Ammon's horn (tissue), 1 donor: ENCODE measurements at regions not wholly inside any gene's neighbourhood (a gene's known extent, or its start where the extent isn't known, plus 50 kb on each side); places are given as distances from the start of the nearest gene placed in this dataset.

ENCODE experiments used
- DNase-seq: peaks from one replicate; pipeline ENCODE4 v3.0.0-alpha.2; 2016; ENCODE audit warnings: low spot score

DNA sequence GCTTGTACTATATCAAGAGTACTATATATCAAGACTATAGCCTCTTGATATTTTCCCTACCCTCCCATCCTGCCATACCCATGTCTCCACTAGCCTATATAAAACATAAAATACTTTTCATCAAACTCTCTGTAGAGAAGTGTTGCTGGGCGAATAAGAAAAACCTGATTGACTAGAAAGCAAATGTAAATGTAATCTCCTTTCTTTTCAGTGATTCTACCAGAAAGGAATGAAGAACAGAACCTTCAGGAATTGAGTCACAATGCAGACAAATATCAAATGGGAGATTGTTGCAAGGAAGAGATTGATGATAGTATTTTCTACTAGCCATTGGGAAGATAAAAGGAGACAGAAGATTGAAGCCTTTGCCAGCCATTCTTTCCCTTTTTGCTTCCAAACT, 89.2 kb downstream of the KCNRG start:
- no peak for DNase-seq

DNA sequence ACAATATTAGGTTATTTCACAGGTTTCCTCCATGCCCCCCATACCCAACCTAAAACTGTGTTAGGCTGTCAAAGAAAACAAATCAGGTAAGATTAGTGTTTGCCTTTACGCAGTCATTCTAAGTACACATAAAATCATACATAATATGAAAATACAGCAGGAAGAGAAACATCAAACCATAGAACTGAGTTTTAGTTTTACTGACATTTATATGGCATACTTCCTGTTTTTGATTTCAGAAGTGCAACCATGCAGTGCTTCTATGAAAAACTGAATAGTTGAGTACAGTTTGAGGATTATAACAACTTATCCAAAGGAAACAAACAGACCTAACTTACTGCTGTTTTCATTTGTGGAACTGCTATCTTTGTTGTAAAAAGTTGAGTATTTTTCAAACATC, 91.3 kb downstream of the KCNRG start:
- DNase-seq, result no peak

- DNase-seq, result no peak
These were observed 92.0 kb downstream of the KCNRG start for GRCh38 chr13:50107205-50107604.

DNA sequence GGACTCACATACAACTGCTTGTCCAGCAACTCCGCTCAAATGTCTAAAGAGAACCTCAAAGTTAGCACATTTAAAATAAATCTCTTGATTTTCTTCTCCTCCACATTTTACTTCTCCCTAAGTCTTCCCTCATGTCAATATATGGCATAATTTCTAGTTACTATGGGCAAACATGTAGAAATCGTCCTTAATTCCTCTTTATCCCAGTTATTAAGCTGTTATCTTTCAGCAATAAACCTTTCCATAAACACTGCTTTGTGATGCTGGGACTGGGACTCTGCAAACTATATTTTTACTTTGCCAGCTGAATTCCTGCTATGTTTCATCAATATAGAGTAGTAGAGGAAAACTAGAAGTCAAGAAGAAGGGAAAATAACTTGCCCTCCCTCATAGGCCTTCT, 99.7 kb downstream of the KCNRG start:
- no peak for DNase-seq

DNA sequence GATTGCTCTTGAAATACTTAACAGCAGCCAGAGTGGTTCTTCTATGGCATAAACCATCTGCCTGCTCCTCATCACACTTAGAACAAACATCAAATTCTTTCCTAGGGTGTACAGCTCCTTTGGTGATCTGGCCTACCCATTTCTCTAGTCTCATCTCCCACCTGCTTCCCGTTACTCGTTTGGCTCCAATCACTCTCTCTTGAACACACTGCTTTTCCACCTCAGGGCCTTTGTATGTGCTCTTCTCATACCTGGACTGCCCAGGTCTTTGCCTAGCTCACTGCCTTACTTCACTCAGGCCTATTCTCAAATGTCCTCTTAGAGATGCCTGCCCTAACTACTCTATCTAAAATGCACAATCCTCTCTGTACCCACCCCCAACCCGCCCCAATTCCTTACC, 100.5 kb downstream of the KCNRG start:
- no peak for DNase-seq

DNA sequence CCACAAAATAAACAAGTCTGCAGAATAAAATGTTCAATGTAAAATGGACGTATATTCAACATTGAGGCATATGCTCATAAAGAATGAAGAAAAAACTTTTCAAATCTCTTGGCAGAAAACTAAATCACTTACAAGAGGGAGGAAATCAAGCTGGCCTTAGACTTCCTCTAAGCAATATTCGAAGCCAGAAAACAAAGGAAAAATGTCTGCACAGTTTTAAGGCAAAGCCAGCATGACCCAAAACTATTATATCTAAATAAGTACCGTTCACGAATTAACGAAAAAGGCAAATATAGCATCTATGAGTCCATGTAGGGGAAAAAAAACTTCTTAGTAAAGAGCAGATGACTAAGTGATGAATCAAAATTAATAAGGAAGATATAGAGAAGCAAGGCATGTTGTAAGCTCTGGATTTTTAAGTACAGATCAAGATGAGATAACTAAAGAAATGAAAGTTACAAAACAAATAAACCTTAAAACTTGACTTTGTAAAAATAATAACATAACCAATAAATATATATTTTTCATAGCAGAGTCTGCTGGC, 101.3 kb downstream of the KCNRG start:
- no peak for DNase-seq

DNA sequence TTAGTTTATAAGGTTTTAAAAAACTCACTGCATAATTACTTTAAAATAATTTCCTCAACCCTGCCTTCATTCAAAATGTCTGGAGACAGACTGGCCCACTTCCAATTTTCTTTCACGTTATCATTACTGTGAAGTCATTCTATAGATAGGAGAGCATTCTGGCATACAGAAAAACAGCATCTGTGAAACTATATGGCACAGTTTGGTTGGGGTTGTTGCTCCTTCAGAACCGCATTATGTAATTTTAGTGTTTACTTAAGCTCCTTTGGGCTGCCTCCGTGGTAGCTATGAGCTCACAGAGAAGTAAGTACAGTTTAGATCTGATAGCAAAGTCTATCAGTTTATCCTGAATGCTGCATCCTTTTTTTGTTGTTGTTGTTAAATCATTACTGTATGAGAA, 104.3 kb downstream of the KCNRG start:
- no peak for DNase-seq

GRCh38 chr13:50122455-50122854, 107.2 kb downstream of the KCNRG start:
- no peak for DNase-seq

GRCh38 chr13:50123002-50123401, 107.8 kb downstream of the KCNRG start:
- no peak for DNase-seq

GRCh38 chr13:50123515-50123861, 108.2 kb downstream of the KCNRG start:
- DNase-seq, result no peak

- DNase-seq, result peak; percentile 97
These were observed 108.8 kb downstream of the KCNRG start for GRCh38 chr13:50123862-50124535.

DNA sequence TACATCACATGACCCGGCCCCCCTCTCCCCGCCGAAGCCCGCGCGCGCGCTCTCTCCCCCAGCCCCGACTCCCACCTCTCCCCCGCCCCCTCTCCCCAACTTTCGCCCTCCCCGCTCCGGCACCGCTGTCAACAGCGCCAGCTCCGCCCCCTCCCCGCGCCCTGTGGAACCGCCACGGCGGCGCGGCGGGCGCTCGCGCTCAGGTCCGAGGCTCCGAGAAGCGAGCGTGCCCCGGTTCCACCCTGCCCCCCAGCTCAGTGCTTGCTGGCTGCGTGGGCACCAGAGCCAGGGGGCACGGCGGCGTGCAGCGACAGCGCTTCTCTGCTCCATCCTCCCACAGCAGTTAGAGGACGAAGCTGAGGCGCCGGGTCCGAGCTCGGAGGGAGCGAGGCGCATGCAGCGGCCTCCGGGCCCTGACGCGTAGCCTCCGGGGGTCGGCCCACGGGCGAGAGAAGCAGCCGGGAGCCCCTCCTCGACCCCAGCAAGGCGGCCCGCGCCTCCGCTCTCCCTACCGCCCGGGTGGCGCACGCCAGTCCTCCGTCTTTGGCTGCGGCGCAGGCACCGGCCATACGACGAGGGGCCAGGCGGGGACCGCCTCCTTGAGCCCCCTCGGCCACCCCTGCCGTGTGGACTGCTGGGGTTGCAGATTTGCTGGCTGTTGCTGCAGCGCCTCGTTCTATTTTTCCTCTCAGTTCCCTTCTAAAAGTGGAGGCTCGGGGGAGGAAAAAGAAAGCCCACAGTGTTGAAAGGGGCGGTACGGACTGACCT, 109.5 kb downstream of the KCNRG start:
- no peak for DNase-seq

DNA sequence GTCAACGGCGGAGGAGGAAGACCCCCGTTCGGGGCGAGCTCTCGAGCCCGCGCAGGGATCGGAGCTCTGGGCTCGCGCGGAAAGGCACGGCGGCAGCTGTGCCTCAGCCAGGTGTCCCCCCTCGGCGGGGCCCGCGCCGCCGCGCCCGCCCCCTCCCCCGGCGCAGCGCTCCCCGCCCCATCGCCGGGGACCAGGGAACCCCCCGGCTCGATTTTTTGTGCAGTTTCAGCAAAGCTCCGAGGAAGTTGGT, 110.0 kb downstream of the KCNRG start:
- DNase-seq, result no peak

GRCh38 chr13:50125554-50126262, 110.5 kb downstream of the KCNRG start:
- peak; percentile 94 for DNase-seq

- DNase-seq, result no peak
These were observed 111.2 kb downstream of the KCNRG start for GRCh38 chr13:50126263-50126992.

- no peak for DNase-seq
These were observed 111.9 kb downstream of the KCNRG start for GRCh38 chr13:50126993-50127725.

DNA sequence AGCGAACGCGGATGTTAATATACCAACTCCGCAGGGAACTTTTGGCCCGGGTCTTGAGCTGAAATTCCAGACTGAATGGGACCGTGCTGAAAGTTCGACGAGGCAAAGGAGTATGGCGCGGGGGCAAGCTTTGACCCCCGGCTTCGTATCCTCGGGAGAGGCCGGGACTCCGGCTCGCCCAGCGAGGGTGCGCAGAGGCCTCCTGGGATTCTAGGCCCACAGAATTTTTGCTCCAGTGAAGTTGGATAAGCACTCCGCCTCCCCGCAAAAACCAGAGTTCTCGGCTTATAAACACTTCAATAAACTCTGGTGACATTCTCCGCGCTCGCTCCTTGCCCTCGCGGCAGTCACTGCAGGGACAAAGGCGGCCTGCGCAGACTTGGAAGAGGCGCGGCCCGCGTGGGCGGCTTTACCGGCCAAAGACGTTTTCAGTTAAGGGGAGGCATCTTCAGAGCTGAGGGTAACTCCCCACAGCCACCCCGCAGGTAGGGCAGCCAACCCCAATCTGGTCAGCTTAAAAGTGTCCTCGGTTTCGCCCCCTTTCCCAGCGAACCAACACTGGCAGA, 112.6 kb downstream of the KCNRG start:
- DNase-seq, result no peak

DNA sequence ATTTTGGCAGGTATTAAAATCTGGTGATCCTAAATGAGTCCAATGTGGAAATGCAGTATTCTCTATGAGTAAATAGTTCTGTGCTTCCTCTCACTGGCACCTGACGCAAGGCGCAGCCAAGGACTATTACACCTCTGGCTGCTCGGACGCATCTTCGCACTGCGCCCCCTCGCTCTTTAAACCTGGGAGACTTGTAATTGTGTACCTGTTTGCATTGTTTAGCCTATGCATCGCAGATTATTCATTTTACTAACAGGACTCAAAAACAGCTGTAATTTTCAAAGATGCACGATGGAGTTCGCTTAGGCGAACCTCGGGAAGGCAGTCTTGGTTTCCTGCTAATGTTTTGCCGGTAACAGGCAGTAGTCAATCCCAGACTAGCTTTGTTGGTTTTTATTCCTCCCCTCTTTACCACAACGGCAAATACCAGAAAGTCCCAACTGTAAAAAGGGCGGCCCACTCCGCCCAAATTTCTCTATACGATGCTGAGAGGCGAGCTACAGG, 113.2 kb downstream of the KCNRG start:
- no peak for DNase-seq

DNA sequence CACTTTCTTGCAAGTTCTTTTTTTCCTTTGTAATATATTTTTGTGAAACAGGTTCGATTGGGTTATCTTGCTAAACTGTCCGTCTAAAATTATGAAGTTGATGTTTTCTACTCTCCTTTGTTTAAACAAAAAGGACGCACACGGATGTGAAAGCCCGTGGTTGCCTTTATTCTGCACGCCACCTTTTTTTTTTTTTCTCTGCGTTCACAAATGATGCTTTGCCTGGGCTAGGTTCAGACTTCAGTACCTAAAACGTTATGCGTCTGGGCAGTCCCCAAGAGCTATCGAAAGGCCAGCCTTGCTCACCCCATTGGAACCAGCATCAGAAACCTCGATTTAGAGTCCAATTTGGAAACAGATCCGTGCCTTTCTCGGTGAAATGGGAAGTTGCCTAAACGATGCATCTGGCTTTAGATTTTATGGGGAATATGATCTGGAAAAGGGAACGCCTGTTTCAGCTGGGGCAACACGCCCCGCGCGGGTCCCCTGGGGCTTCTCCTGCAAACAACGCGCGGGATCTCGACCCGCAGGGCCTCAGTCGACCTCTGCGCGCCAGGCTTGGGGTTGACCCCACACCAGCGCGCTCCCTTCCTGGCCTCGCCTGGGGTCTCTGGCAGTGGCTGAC, 113.9 kb downstream of the KCNRG start:
- no peak for DNase-seq

- no peak for DNase-seq
These were observed 114.5 kb downstream of the KCNRG start for GRCh38 chr13:50129706-50130122.
